ENCODE measurements at regions not wholly inside any gene's neighbourhood (a gene's known extent, or its start where the extent isn't known, plus 50 kb on each side); places are given as distances from the start of the nearest gene placed in this dataset.
"Not testable (repeated sequence)": the region's sequence is repeated elsewhere in the genome, so short reads cannot be mapped to it uniquely, and the experiment has no call there.

DNA sequence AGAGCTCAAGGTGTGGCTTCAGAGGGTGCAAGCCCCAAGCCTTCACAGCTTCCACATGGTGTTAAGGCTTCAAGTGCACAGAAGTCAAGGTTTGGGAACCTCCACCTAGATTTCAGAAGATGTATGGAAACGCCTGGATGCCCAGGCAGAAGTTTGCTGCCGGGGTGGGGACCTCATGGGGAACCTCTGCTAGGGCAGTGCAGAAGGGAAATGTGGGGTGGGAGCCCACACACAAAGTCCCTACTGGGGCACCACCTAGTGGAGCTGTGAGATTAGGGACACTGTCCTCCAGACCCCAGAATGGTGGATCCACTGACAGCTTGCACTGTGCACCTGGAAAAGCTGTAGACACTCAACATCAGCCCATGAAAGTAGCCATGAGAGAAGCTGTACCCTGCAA, 99.6 kb upstream of the CLEC14A start:
- TF ChIP-seq RFX5 (IDR thresholded peaks at IDR 0.05; ENCODE audit: borderline replicate concordance, low read depth, low read length); POLR2AphosphoS5 (IDR thresholded peaks at IDR 0.05; ENCODE audit: low read depth, low read length); EZH2 (IDR thresholded peaks at IDR 0.05; ENCODE audit: low read depth, low read length, severe bottlenecking); POLR2A (IDR thresholded peaks at IDR 0.05; ENCODE audit: control extremely low read depth in 1 of 2, low read depth in 2 of 2, low read length in 2 of 2); TEAD4 (IDR thresholded peaks at IDR 0.05; ENCODE audit: low read depth, low read length): not testable (repeated sequence)
- TF ChIP-seq, protein P1, sequence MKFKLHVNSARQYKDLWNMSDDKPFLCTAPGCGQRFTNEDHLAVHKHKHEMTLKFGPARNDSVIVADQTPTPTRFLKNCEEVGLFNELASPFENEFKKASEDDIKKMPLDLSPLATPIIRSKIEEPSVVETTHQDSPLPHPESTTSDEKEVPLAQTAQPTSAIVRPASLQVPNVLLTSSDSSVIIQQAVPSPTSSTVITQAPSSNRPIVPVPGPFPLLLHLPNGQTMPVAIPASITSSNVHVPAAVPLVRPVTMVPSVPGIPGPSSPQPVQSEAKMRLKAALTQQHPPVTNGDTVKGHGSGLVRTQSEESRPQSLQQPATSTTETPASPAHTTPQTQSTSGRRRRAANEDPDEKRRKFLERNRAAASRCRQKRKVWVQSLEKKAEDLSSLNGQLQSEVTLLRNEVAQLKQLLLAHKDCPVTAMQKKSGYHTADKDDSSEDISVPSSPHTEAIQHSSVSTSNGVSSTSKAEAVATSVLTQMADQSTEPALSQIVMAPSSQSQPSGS (IDR thresholded peaks at IDR 0.05; ENCODE audit: low read length): not testable (repeated sequence)
- TF ChIP-seq, protein P2, sequence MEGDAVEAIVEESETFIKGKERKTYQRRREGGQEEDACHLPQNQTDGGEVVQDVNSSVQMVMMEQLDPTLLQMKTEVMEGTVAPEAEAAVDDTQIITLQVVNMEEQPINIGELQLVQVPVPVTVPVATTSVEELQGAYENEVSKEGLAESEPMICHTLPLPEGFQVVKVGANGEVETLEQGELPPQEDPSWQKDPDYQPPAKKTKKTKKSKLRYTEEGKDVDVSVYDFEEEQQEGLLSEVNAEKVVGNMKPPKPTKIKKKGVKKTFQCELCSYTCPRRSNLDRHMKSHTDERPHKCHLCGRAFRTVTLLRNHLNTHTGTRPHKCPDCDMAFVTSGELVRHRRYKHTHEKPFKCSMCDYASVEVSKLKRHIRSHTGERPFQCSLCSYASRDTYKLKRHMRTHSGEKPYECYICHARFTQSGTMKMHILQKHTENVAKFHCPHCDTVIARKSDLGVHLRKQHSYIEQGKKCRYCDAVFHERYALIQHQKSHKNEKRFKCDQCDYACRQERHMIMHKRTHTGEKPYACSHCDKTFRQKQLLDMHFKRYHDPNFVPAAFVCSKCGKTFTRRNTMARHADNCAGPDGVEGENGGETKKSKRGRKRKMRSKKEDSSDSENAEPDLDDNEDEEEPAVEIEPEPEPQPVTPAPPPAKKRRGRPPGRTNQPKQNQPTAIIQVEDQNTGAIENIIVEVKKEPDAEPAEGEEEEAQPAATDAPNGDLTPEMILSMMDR (IDR thresholded peaks at IDR 0.05; ENCODE audit: control extremely low read depth in 1 of 3, insufficient read depth in 1 of 3, low read depth in 1 of 3, low read length in 3 of 3): not testable (repeated sequence)
- TF ChIP-seq, protein P3, sequence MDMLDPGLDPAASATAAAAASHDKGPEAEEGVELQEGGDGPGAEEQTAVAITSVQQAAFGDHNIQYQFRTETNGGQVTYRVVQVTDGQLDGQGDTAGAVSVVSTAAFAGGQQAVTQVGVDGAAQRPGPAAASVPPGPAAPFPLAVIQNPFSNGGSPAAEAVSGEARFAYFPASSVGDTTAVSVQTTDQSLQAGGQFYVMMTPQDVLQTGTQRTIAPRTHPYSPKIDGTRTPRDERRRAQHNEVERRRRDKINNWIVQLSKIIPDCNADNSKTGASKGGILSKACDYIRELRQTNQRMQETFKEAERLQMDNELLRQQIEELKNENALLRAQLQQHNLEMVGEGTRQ (IDR thresholded peaks at IDR 0.05; ENCODE audit: low read length): not testable (repeated sequence)
- TF ChIP-seq, protein P4, sequence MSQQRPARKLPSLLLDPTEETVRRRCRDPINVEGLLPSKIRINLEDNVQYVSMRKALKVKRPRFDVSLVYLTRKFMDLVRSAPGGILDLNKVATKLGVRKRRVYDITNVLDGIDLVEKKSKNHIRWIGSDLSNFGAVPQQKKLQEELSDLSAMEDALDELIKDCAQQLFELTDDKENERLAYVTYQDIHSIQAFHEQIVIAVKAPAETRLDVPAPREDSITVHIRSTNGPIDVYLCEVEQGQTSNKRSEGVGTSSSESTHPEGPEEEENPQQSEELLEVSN (IDR thresholded peaks at IDR 0.05): not testable (repeated sequence)

Measured in H1 (cell line).